GM06990 (cell line): ENCODE measurements at regions not wholly inside any gene's neighbourhood (a gene's known extent, or its start where the extent isn't known, plus 50 kb on each side); places are given as distances from the start of the nearest gene placed in this dataset.

Experiments
- DNase-seq: peaks from one replicate; pipeline ENCODE4 v3.0.0-alpha.2; 2011; ENCODE audit not compliant: insufficient read length; ENCODE audit errors: extremely low read depth
- H3K27me3 ChIP-seq: replicated peaks from 2 replicates; pipeline ENCODE4 v1.6.0; 2011; ENCODE audit warnings: low read length; ENCODE audit not compliant: control insufficient read depth, insufficient read depth
- H3K36me3 ChIP-seq: 2 replicates; pipeline ENCODE4 v1.5.1; 2011; ENCODE audit warnings: low read length; ENCODE audit not compliant: control insufficient read depth, insufficient read depth
- H3K4me3 ChIP-seq: replicated peaks from 2 replicates; pipeline ENCODE4 v1.5.1; 2011; ENCODE audit warnings: low read depth, mild to moderate bottlenecking, control low read depth, low read length
- CTCF ChIP-seq: IDR thresholded peaks from 2 replicates; pipeline ENCODE4 v1.5.1; 2011; ENCODE audit warnings: low read length, control low read depth, mild to moderate bottlenecking, inconsistent platforms; ENCODE audit not compliant: insufficient read depth, poor library complexity, severe bottlenecking

- Histone ChIP-seq H3K4me3 (no peak overlapping the region), H3K27me3 (no peaks in the 10 kb centered on the region), H3K36me3 (no peaks in the 10 kb centered on the region)
- DNase-seq = no peak
- no peak for TF ChIP-seq CTCF
These were observed 415.7 kb upstream of the THBS1 start for GRCh38 chr15:39165020-39165706.

GRCh38 chr15:39167164-39168058 lies 413.5 kb upstream of the THBS1 start:
- Histone ChIP-seq H3K4me3 (no peak overlapping the region), H3K27me3 (no peaks in the 10 kb centered on the region), H3K36me3 (no peaks in the 10 kb centered on the region)
- DNase-seq = no peak
- no peak for TF ChIP-seq CTCF

GRCh38 chr15:39171944-39172368 lies 408.9 kb upstream of the THBS1 start:
- no peak overlapping the region for H3K4me3 ChIP-seq
- no peaks in the 10 kb centered on the region for H3K36me3 ChIP-seq
- no peak for DNase-seq
- H3K27me3 ChIP-seq = no peaks in the 10 kb centered on the region
- no peak for TF ChIP-seq CTCF

GRCh38 chr15:39172380-39173281 lies 408.2 kb upstream of the THBS1 start:
- Histone ChIP-seq H3K4me3 (no peak overlapping the region), H3K36me3 (no peaks in the 10 kb centered on the region), H3K27me3 (no peaks in the 10 kb centered on the region)
- no peak for DNase-seq
- no peak for TF ChIP-seq CTCF

- Histone ChIP-seq H3K36me3 (no peaks in the 10 kb centered on the region), H3K4me3 (no peak overlapping the region), H3K27me3 (no peaks in the 10 kb centered on the region)
- DNase-seq = no peak
- TF ChIP-seq CTCF = no peak
These were observed 407.5 kb upstream of the THBS1 start for GRCh38 chr15:39173426-39173825.
